ENCODE measurements at regions not wholly inside any gene's neighbourhood (a gene's known extent, or its start where the extent isn't known, plus 50 kb on each side); places are given as distances from the start of the nearest gene placed in this dataset.

GRCh38 chr2:37848451-37848850 lies 76.6 kb upstream of the RMDN2 start:
- H3K9me3 Mint-ChIP-seq (ENCODE audit: unreplicated experiment): no peaks in the 10 kb centered on the region
- no peak for DNase-seq (ENCODE audit: extremely low spot score, unreplicated experiment)
- peaks cover 13% of the 10 kb centered on the region for H3K4me1 Mint-ChIP-seq (ENCODE audit: unreplicated experiment)
- no peaks in the 10 kb centered on the region for H3K27me3 Mint-ChIP-seq (ENCODE audit: unreplicated experiment)
- no peak overlapping the region for H3K27ac Mint-ChIP-seq (ENCODE audit: unreplicated experiment)
- no peak for TF ChIP-seq CTCF (IDR thresholded peaks at IDR 0.05)
- H3K4me3 Mint-ChIP-seq (ENCODE audit: unreplicated experiment): no peak overlapping the region
- H3K36me3 Mint-ChIP-seq (ENCODE audit: unreplicated experiment): no peaks in the 10 kb centered on the region

GRCh38 chr2:37849911-37850310 lies 75.2 kb upstream of the RMDN2 start:
- H3K27ac Mint-ChIP-seq (ENCODE audit: unreplicated experiment): no peak overlapping the region
- H3K36me3 Mint-ChIP-seq (ENCODE audit: unreplicated experiment): no peaks in the 10 kb centered on the region
- no peaks in the 10 kb centered on the region for H3K9me3 Mint-ChIP-seq (ENCODE audit: unreplicated experiment)
- DNase-seq (ENCODE audit: extremely low spot score, unreplicated experiment): no peak
- H3K4me3 Mint-ChIP-seq (ENCODE audit: unreplicated experiment): no peak overlapping the region
- H3K27me3 Mint-ChIP-seq (ENCODE audit: unreplicated experiment): no peaks in the 10 kb centered on the region
- peaks cover 9% of the 10 kb centered on the region for H3K4me1 Mint-ChIP-seq (ENCODE audit: unreplicated experiment)
- no peak for TF ChIP-seq CTCF (IDR thresholded peaks at IDR 0.05)

GRCh38 chr2:37851428-37851827 lies 73.7 kb upstream of the RMDN2 start:
- no peak overlapping the region for H3K27ac Mint-ChIP-seq (ENCODE audit: unreplicated experiment)
- no peaks in the 10 kb centered on the region for H3K27me3 Mint-ChIP-seq (ENCODE audit: unreplicated experiment)
- H3K9me3 Mint-ChIP-seq (ENCODE audit: unreplicated experiment): no peaks in the 10 kb centered on the region
- no peak for DNase-seq (ENCODE audit: extremely low spot score, unreplicated experiment)
- H3K4me3 Mint-ChIP-seq (ENCODE audit: unreplicated experiment): no peak overlapping the region
- no peaks in the 10 kb centered on the region for H3K36me3 Mint-ChIP-seq (ENCODE audit: unreplicated experiment)
- no peak for TF ChIP-seq CTCF (IDR thresholded peaks at IDR 0.05)
- H3K4me1 Mint-ChIP-seq (ENCODE audit: unreplicated experiment): peaks cover 18% of the 10 kb centered on the region

GRCh38 chr2:37851828-37852584 lies 73.1 kb upstream of the RMDN2 start:
- Mint-ChIP-seq H3K4me3 (ENCODE audit: unreplicated experiment) (no peak overlapping the region), H3K4me1 (ENCODE audit: unreplicated experiment) (peaks cover 22% of the 10 kb centered on the region), H3K27me3 (ENCODE audit: unreplicated experiment) (no peaks in the 10 kb centered on the region), H3K36me3 (ENCODE audit: unreplicated experiment) (no peaks in the 10 kb centered on the region), H3K9me3 (ENCODE audit: unreplicated experiment) (no peaks in the 10 kb centered on the region), H3K27ac (ENCODE audit: unreplicated experiment) (no peak overlapping the region)
- no peak for DNase-seq (ENCODE audit: extremely low spot score, unreplicated experiment)
- TF ChIP-seq CTCF (IDR thresholded peaks at IDR 0.05): no peak

GRCh38 chr2:37852585-37853014 lies 72.5 kb upstream of the RMDN2 start:
- TF ChIP-seq CTCF (IDR thresholded peaks at IDR 0.05): no peak
- Mint-ChIP-seq H3K4me3 (ENCODE audit: unreplicated experiment) (no peak overlapping the region), H3K27me3 (ENCODE audit: unreplicated experiment) (no peaks in the 10 kb centered on the region), H3K4me1 (ENCODE audit: unreplicated experiment) (peaks cover 25% of the 10 kb centered on the region), H3K27ac (ENCODE audit: unreplicated experiment) (no peak overlapping the region), H3K9me3 (ENCODE audit: unreplicated experiment) (no peaks in the 10 kb centered on the region), H3K36me3 (ENCODE audit: unreplicated experiment) (no peaks in the 10 kb centered on the region)
- peak; percentile 48 for DNase-seq (ENCODE audit: extremely low spot score, unreplicated experiment)
